Hematopoietic multipotent progenitor cell treated with erythropoietin and hydrocortisone succinate and interleukin-3 and kit ligand, for 17 days (in vitro differentiated cells): ENCODE measurements at regions not wholly inside any gene's neighbourhood (a gene's known extent, or its start where the extent isn't known, plus 50 kb on each side); places are given as distances from the start of the nearest gene placed in this dataset.

Source experiments
- DNase-seq: peaks from one replicate; pipeline ENCODE4 v3.0.0-alpha.2; 2015; ENCODE audit warnings: low spot score

DNA sequence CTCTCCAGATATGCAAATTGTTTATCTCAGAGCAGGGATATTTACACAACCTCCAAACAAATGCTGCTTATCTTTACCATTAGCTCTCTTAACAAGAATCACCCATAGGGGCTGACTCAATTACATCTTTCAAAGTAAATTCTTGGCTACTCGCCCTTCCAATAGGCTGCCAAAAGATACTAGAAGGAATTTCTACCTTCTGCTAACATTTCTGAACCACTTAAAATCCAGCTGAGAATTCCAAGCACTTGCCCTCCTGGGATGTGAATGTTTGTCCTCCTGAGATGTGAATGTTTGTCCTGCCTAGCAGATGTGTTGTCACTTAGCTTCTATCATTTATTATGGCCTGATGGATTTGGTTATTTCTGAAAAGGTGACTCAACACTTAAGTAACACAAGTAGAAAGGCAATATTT is 388.0 kb downstream of the GJA1 start:
- no peak for DNase-seq

- DNase-seq = no peak
These were observed 390.8 kb downstream of the GJA1 start for GRCh38 chr6:121826156-121826810.

DNA sequence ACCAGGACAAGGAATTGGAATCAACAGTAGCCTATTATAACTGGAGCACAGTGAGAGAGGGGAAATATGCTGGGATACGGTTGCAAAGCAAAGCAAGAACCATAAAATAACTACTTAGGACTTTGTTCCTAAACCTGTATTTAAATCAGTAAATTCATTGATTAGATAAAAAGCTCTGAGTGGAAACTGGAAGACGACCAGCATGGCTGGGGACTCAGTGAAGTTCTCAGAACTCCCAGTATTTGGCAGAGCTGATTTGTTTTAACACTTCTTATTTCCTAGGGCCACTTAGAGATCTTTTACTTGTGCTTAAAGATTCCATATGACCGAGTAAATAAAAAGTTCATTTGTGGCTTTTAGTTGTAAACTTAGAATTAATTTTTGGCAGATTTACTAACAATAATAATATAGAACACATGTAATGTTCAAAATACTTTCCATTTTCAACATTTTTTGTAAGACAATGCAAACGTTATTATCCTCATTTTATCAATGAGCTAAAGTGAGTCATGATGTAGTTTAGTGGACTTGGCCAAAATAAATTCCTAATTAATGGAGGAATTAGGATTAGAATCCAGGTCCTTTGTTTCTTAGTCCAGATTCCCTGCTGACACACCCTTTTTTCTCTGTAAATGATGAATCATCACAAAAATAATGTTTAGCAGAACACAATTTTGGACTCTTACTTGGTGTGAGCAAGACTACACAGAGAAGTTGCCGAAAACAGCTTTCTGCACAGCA is 392.9 kb downstream of the GJA1 start:
- DNase-seq = no peak

- DNase-seq = no peak
These were observed 395.3 kb downstream of the GJA1 start for GRCh38 chr6:121830736-121831135.

- DNase-seq = no peak
These were observed 400.2 kb downstream of the GJA1 start for GRCh38 chr6:121835662-121836061.

- DNase-seq = no peak
These were observed 402.2 kb downstream of the GJA1 start for GRCh38 chr6:121837545-121838229.

DNA sequence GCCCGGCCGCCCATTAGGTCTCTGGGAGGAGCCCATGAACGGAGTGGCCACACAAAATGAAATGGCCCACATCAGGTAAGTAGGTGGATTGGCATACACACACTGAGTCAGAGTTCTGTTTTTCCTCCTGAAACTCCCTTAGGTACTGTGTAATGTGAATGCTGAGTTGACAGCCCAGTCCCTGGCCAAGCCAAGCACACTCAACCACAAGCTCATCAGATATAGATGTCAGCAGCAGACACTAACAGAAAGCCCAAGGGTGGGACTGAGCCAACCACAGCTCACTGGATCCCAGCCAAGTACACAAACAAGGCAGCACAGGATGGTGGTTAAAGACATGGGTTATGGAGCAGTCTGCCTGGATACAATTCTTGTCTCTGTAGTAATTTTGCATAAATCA is 403.4 kb downstream of the GJA1 start:
- DNase-seq = no peak

DNA sequence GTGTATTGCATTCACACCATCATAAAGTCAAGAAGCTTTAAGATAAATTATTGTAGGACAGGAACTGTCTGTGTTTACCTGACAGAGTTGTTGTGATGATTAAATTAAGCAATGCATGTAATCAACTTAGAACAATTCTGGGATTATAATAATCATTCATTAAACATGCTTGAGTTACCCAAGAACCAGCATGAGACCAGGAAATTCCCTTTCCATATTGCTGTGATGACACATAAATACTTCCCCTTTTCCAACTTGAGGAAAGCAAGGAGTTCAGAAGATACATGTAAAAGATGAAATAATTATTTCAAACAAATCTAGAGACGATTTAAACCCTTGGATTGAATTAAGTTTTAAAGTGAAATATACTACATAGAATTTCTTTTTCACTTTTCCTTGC is 404.4 kb downstream of the GJA1 start:
- DNase-seq = no peak

GRCh38 chr6:121844898-121845297 is 409.5 kb downstream of the GJA1 start:
- no peak for DNase-seq

- no peak for DNase-seq
These were observed 412.5 kb downstream of the GJA1 start for GRCh38 chr6:121847806-121848522.

GRCh38 chr6:121848523-121849255 is 413.2 kb downstream of the GJA1 start:
- DNase-seq = no peak

DNA sequence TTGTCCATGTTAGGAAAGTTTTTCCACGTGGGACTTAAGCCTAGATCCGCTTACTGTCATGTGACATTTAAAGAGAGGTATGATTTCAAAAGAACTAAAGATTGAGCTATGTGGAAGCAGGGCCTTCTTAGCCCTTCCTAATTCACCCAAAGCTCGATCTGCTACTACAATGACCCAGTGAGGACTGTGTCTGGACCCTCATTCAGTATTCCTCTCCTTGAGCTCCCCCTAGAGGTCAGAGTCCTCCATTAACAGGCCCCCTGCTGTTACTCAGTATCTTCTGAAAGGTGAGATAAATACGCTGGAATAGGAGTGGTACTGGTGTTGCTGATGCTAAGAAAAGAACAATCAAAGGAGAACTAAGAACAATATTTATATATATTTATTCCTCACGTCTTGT is 414.0 kb downstream of the GJA1 start:
- peak; percentile 7 for DNase-seq

- DNase-seq = no peak
These were observed 415.6 kb downstream of the GJA1 start for GRCh38 chr6:121851056-121851455.

GRCh38 chr6:121853686-121854085 is 418.2 kb downstream of the GJA1 start:
- DNase-seq = no peak

GRCh38 chr6:121855521-121855920 is 420.1 kb downstream of the GJA1 start:
- no peak for DNase-seq

DNA sequence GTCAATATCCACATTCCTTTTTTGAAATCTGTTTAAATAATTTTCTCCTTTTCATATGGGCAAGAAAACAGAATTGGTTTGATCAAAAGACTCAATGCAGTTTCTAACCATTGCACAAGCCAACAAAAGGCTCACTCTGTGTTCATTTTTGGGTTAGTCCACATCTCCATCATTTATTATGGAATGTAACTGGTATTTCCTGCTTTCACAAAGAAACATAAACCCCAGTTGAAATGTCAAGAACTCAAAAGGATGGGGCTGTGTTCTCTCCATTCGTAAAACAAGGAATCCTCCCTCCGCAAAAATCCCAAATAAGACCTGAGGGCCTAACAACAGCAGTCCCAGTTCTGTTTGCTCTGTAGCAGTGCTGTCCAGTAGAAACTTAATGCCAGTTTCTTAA is 420.9 kb downstream of the GJA1 start:
- no peak for DNase-seq

- DNase-seq = no peak
These were observed 422.1 kb downstream of the GJA1 start for GRCh38 chr6:121857551-121857950.

DNA sequence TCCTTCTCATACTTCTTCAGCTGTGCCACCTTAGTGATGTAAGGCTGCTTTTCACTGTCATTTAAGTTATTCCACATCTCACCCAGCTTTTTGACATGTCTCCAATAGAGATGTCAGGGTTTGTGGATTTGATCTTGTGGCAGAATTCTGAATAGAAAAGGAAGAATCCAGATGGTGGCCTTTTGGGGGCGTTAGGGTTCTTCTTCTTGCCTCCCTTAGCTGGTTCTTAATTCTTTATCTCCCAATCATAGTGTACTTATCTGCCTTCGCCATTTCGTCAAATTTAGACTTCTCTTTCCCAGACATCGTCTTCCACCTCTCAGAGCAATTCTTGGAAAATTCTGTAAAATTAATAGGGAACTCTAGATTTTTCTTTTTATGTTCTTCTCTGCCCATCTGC is 422.9 kb downstream of the GJA1 start:
- no peak for DNase-seq

DNA sequence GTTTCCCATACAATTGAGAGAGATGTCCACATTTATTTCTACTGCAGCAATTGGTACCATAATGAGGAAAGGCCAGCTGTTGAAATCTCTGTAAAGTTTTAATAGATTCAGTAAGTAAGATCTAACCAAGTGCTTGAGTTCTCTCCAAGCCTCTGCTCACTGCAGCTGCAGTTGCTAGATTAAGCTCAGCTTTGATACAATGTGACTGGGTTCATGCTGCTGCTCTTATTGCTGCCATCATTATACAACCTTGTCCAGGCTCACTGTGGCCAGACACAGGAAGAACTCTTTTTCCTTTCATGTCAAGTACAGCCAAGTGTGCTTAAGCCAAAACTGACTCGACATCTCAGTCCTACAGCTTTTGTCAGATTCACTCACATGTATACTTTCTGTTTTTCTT is 423.5 kb downstream of the GJA1 start:
- no peak for DNase-seq

DNA sequence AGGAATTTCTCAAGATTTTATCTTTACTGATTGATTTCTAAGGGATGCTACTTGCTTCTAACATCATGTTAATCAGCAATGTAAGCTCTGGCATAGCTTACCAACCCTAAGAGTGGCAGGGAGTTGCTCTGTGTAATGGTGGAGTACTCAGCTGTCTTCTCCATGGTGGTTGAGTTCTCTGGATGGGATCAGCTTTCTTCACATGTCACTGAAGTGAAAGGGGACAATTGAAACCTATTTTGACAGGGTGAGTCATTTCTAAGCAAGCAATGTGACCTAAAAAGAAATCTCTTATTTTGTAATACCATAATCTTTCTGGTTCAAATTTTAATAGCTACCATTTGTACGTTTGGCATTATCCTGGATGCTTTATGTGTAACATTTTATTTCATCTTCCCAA is 430.4 kb downstream of the GJA1 start:
- DNase-seq = no peak

GRCh38 chr6:121867095-121867494 is 431.6 kb downstream of the GJA1 start:
- DNase-seq = no peak

GRCh38 chr6:121868206-121868605 is 432.8 kb downstream of the GJA1 start:
- DNase-seq = no peak
